ENCODE measurements at regions not wholly inside any gene's neighbourhood (a gene's known extent, or its start where the extent isn't known, plus 50 kb on each side); places are given as distances from the start of the nearest gene placed in this dataset.
"Not testable (repeated sequence)": the region's sequence is repeated elsewhere in the genome, so short reads cannot be mapped to it uniquely, and the experiment has no call there.

DNA sequence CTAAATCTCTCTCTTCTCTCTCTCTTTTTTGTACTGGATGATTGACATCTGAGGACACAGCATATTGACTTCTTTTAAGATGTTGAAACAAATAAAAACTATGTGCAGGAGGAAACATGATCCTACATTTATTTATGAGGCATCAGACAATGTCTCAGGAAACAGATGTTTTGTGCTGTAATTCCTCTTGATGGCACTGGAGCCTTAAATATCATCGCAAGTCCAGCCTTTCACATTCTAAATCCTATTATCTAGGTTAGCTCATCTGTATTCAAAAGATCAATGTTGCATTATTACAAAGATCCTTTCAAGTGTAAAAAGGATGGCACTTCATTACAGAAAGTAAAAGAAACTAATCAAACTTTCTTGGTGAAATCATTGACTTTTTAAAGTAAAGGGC lies 63.9 kb downstream of the MAT2B start:
- no peak for DNase-seq

DNA sequence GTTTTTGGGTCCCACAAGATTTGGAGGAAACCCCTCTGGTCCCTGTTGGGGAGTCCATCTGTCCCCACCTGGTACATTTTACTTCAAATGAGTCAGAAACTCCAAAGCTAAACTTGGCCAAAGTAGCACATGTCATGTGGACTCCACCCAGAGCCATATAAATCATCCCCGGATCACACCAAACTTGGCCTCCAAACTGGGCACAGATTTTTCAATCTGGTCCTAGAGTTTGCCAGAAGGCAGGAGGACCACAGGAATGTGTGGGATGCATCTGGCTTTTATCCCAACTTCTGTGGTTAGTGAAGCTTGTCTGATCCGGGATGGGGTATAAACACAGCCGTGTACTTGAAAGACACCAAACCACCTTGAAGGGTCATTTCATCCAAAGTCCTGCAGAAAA lies 66.3 kb downstream of the MAT2B start:
- DNase-seq = no peak

DNA sequence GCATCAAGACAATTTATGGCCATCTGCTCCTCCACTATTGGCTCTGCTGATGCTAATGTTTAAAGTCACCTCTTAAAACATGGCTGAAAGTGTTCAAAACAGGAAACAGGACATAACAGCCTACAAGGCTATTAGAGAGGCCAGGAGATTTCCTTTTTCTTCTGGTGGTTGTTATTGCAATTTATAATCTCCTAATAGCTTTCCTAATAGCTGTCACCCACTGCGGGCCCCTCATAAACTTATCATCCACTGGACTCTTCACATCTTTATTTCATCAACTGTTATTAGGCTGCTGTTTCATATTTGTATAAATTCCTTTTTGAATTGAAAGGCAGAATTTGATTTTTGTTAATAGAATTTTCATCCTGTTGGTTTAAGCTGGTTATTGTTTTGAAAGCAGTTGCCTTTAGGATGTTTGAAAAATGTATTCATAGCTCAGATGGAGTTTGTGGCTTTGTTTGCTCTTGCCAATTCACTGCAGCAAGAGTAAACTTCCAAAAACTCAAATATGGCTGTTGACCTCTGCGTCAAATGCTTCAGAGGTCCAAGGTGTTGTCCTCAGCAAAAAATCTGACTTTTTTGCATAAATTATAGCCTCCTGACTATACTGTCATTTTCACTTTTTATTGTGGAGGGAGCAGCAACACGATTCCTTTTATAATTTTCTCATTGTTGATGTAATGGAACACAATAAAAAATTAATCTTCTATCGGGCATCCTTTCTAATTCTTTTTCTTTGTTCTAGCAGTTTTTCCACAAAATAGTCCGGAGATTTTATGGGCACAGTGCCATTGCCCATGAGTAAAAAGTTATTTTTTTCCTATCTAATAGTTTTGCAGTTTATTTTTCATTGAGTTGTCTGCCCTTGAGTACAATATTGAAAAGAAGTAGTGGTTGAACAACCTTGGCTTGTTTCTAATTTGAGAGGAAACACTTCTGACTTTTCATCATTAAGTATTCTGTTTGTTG lies 69.3 kb downstream of the MAT2B start:
- no peak for DNase-seq

DNA sequence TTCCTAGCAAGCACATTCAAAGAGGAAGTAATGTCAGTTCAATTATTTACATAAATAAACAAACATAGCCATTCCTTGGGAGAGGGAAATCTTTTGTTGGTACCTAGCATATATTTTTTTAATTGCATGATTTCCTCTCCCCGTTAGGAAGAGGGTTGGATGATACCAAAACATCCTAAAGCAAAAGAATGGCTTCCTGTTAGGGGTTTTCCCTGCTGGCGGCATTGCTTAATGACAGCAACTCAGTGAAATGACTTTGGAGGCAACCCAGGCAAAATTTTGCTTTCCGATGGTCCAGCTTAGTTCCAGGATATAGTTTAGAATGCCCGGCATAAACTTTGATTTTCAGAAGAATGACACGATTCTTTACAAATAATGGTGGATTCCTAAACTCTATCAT lies 73.2 kb downstream of the MAT2B start:
- no peak for DNase-seq

DNA sequence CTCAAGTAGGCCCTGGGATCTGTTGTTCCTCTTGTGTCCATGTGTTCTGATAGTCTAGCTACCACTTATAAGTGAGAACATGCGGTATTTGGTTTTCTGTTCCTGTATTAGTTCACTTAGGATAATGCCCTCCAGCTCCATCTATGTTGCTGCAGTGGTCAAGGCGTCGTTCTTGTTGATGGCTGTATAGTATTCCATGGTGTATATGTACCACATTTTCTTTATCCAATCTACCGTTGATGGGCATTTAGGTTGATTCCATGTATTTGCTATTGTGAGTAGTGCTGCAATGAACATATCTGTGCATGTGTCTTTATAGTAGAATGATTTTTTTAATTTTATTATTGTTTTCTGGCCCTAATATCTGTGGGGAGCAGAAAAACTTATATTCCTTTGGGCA lies 74.3 kb downstream of the MAT2B start:
- no peak for DNase-seq

DNA sequence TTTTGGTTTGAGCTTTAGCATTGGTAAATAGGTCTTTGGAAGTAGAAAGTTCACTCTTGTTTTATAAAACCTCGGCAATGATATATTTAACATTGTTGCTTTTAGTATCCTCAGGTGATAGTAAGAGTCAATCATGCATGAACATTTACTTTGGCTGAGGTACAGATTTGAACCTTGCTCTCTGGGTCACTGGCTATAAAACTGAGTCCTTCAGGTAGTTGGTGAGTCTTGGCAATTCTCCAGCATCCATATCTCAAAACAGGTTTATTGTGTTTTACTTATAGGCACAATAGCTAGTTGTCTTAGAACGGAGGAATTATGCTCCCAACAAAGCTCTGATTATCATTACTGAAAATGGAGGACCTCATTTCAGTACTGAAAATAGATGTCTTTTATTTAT lies 75.1 kb downstream of the MAT2B start:
- no peak for DNase-seq

DNA sequence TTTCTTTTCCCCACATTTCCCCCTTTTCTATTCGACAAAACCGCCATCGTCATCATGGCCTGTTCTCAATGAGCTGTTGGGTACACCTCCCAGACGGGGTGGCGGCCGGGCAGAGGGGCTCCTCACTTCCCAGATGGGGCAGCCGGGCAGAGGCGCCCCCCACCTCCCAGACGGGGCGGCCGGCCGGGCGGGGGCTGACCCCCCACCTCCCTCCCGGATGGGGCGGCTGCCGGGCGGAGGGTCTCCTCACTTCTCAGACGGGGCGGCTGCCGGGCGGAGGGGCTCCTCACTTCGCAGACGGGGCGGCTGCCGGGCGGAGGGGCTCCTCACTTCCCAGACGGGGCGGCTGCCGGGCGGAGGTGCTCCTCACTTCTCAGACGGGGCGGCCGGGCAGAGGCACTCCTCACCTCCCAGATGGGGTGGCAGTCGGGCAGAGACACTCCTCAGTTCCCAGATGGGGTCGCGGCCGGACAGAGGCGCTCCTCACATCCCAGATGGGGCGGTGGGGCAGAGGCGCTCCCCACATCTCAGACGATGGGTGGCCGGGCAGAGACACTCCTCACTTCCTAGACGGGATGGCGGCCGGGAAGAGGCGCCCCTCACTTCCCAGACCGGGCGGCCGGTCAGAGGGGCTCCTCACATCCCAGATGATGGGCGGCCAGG lies 78.2 kb downstream of the MAT2B start:
- DNase-seq = not testable (repeated sequence)

DNA sequence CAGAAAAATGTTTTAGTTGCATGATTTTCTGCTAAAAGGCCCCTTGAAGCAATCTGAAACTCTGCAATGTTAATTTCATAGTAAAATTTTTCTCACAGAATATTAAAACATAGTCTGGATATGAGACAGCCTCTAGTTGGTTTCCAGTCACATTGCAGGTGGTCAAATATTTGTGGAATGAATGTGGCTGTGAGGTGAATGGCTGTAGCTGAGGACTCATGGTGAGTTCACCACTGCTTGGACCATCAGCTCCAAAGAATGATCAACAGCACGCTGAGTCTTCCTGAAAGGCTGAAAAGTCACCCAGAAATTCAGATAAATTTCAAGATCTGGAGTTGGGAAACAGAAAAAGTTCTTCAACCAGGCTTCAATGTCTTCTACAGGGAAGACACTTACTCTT lies 79.8 kb downstream of the MAT2B start:
- DNase-seq = no peak

DNA sequence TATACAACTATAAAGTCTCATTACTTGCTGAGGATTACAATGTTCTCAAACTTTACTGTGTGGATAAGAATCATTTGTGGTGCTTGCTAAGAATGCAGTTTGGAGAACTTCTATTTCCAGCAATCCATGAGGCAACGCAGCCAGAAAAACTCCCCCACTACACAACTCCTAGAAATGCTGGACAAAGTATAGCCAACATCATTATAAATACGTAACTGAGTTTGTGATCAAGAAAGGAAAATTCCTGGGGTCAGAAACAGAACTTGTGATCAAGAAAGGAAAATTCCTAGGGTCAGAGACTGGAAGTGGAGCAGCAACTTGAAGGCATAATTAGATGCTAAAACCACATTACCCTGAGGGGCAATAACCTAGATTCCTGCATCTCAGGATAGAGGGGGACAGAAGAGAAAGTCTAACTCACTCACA lies 81.1 kb downstream of the MAT2B start:
- no peak for DNase-seq

DNA sequence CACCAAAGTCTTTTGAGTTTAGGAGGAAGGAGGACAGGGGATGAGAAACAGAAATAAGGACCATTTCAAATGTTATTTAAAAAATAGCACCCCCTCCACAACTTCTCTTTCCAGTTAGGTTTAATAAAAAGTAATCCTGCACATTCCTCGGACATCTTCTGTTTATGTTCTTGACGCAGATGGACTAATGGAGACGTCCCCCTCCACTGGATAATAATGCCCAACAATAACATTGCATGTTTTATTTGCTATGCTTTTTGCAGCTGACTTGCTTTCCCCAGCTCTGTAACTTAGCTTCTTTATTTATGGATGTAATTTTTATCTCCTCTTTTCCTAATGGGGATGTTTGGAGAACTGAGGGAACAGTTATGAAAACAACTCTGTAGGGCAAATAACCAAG lies 89.5 kb downstream of the MAT2B start:
- no peak for DNase-seq

DNA sequence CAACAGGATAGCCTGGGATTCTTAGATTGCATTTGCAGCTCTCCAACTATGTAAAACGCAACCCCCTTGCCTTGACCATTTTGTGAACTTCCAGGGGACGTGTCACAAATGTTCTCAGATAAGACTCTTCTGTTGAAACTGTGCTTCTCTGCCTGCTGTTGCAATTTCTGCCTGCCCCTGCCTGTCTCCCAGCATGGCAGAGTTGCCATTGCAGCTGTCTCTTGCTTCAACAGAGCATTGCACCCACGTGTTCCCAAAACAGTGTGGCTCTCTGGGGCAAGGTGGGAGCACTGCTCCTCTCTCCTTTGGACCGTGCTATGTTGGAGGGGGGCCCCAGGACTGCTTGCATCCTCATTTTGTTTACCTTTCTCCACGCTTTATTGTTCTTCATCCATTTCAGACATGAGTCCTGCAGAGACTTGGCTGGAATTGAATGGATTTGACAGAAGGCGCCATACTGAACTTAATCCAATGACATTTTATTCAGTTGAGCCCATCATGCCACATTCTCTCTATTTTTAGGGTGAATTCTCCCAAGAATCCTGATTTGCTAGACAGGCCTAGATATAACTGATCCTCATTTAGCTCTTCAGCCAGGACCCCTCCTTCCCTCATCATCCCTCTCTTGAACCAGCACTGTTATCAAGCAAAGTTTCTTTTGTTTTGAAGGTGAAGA lies 90.7 kb downstream of the MAT2B start:
- no peak for DNase-seq

DNA sequence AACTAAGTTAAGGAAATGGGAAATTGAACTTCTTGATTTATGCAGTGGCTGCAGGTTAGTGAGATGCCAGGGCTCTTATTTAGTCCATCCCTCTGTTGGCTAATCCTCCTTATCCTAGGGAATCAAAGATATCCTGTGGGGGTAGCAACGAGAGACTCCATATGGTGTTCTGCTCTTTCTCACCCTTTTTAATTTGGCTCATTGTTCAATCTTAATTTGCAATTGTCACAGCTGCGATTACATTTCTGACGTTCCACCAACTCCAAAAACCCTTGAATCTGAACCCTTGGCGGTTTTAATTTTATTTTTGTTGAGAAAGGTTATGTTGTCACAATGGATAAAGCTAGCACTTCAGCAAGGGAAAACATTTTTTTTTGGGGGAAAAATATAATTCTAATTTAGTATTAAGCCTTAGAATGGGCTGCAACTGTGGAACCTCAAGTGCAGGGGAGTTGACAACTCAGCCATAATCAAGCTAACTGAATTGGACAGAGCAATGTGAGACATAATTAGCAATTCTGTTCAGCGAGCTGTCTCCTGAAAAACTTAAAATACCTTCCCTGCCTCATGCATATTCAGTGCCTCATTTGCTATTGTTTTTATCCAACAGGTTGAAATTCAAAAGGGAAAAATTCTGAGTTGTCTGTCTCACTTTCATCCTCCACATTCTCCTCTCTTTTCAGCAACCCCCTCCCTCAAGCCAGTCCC lies 91.3 kb downstream of the MAT2B start:
- no peak for DNase-seq

DNA sequence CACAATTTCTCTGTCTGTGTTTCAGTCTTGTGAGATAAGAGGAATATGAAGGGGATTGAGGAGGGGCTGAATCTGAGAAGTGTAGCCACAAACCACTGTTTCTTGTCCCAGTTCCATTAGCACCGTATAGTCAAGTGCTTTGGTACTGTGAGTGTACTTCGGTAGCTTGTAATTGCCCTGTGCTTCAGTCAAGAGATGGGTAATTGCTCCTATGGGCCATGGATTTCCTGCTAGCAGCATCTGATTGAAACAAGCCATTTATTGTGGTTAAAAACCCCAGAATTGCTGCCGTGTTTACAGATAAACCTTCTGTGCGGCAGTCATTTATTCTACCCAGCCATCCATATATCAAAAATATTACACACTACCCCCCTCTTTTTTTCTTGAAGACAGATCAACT lies 98.6 kb downstream of the MAT2B start:
- DNase-seq = peak; percentile 44

DNA sequence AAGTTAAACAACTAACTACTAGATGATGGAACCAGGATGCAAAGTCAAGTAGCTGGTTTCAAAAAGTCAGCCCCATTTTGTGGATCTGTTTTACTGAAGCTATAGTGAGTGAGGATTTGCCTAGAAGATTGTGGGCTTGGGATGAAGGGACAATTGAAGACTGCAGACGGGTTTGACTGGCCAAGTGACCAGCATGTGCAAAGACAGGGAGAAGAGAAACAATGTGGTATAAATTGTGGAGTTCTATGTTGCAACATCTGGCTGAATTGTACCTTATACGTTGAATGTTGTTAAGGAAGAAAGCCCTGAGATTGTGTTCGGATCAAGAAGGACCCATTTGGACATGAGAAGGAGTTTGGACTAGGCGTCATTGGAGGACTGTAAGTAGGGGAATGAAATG lies 101.8 kb downstream of the MAT2B start:
- DNase-seq = no peak

DNA sequence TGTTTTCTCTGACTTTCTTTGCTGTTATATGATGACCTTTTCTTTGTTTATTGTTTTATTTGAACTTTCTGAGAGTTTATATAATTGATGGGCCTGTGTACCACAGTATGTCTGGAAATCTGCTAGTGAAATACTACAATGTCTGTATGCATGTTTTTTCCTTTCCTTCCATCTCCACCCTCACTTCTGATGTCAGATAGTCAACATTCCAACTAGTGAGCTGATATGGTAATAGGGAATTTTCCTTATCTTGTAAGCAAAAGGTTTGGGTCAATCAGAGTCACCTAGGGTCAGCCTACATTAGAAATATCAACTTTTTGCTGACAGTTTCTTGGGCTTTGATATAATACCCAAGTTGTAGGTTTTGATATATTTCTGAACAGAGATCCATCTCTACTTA lies 103.2 kb downstream of the MAT2B start:
- no peak for DNase-seq

DNA sequence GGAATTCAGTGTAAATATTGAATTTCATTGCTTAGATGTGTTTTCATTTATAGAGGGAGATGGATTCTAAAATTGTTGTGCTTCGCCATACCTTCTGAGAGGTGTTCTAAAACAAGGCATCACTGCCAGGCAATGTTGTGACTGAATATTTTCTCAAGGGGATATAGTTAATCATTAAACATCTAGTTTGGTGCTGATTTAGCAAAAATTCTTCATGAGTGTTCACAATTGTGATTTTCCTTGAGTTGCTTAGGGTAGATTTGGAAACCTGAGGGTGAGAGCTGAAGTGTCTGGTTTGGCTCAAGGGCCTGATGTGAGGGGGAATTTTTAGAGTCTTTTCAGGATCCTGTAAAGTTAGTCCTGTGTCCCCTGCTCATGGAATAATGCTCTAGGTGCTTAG lies 104.5 kb downstream of the MAT2B start:
- DNase-seq = no peak

DNA sequence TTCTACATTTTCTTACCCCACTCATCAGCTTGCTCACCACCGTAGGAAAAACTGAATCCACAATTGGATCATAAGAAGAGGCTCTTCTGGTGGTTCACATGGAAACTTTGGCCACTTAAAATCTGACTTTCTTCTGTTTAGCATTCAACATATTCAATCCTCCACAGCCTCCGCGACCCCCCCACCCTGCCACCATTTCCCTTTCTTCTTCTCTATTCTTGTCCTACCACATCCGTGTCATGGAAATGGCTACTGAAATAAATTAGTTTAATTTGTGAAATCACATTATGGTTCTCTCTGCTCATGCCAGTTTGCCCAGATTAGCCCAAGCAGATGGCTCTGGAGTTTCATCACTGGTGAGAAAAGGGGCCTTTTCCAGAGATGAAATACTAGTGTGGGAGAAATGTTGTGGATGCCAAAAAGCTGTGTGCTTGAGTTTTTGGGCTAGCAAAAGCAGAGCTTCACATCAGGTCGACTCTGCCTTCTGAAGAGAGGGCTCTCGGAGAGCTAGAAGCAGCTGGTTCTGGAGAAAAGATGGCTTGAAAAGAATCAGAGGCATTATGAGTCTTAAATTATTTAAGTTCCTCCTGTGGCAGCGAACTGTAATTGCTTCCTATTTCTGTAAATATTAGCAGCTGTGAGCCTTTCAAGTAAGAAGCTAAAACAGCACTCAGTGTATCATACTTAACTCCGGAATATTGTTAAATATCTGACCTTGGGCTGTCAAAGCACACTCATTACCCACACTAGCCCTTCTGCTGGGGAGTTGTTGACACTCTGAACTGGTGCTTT lies 107.1 kb downstream of the MAT2B start:
- no peak for DNase-seq

DNA sequence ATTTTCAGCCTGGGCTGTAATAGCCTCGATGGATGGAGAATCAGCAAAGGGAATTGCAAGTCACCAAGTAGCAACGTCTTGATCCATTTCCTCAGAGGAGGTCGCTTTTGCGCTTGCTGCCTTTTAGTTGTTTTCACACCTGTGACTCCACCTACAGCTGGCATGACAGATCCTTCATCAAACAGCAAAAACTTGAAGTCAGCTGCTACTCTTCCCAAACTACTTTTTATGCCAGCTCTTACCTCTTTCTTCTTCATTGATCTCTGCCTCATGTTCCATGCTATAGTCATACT lies 107.7 kb downstream of the MAT2B start:
- no peak for DNase-seq

DNA sequence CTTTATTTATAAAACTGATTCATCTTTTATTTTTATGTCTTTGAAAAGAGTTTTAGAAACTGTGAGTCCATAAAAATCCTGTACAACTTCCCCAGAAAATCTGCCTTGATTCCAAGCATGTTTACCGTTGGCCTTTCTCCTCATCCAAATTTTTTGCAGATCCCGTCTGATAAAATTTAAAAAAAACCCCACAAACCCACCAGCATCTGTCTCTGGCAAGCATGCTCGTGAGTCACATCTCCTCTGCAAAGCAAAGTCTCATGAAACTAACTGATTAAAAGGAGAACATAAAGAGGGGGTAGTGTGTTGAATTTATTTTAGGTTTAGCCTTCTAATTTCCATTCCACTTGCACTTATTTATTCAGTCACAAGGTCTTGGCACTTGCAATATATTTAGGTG lies 109.4 kb downstream of the MAT2B start:
- DNase-seq = no peak

DNA sequence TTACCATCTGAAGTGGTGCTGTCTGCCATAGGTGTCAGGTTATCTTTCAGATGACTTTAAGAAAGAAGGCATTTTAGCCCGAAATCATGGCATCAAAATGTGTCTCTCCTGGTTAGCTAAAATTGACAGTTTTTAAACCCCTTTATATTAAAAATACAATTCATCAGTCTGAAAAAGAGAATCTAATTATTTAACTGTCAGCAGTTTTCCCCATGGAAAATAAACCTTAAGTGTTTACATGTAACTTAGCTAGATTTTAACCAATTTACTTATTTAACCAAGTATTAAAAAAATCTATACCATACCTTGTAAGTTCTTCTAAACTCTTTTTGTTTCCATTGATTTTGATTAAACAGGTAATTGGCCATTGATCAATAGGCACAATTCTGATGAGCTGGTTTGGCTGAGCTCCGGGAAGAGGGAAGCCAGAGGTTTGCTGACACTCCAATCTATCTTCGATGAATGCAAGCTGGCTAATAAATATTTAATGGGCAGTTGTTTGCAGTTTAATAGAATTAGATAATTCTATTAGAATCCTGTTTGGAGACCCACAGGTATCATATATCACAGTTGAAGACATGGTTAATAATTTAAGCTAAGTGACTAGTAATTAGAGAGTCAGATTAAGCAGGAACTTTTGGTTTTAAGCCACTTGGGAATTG lies 114.0 kb downstream of the MAT2B start:
- DNase-seq = no peak

DNA sequence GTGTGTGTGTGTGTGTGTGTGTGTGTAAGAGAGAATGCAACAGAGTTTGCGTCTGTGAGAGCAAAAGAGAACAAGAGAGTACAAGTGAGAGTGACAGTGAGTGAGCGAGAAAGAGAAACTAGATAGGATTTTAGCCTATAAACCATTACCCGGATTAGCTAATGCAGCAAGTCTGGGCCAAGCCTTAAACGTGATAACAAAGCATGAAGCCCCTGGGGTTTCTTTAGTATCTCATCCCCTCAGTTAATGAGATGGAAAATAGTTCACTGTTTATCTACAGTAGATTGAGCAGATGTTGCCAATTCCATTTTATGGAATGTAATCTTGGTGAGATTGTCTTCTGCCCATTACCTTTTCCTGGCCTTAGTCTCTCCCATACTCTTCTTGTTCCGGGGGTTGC lies 114.5 kb downstream of the MAT2B start:
- DNase-seq = no peak

DNA sequence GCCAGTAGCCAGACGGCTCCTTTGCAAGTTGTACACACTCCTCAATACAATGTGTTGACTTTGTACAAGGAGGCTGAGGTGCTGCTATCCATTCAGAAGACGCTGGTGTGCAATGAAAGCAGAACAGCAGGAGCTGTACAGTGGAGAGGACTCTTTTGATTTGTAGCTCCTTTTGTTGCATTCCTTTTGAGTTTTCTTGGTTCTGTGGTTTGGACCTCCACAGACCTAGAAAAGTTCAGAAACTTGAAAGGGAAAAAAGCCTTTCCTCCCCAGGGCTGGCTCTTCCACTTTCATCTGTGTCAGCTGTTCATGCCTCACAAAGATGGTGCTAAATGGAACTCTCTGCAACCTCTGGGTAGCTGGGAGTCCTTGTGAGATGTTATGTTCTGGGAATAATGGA lies 117.4 kb downstream of the MAT2B start:
- DNase-seq = no peak

All from NCI-H1436 (cell line).